ENCODE measurements at regions not wholly inside any gene's neighbourhood (a gene's known extent, or its start where the extent isn't known, plus 50 kb on each side); places are given as distances from the start of the nearest gene placed in this dataset.

DNA sequence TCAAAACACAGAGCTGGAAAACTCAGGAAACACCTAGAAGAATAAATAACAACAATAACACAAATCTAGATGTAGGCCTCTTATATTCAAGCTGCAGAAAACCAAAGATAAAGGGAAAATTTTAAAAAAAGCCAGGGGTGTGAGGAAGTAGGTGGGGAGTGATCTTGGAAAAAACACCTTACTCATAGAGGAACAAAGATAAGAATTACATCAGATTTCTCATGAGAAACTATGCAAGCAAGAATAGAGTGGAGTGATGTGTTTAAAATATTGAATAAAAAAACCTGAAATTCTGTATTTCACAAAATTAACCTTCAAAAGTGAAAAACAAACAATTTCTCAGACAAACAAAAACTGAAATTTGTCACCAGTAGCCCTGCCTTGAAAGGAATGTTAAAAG, 265.5 kb upstream of the RGS18 start:
- Histone ChIP-seq H3K27ac (ENCODE audit: low read depth in 2 of 2, low read length in 2 of 2) (no peak overlapping the region), H3K27me3 (ENCODE audit: control insufficient read depth, insufficient read depth, low read length) (no peaks in the 10 kb centered on the region), H3K4me3 (ENCODE audit: low read length in 3 of 3) (no peak overlapping the region), H3K9me3 (ENCODE audit: control insufficient read depth in 2 of 3, insufficient read depth in 1 of 3, low read length in 3 of 3) (no peaks in the 10 kb centered on the region), H3K9ac (ENCODE audit: low read length in 3 of 3) (no peak overlapping the region), H3K36me3 (ENCODE audit: control insufficient read depth in 2 of 3, insufficient read depth in 3 of 3, low read length in 3 of 3) (no peaks in the 10 kb centered on the region), H3K4me1 (ENCODE audit: control insufficient read depth in 2 of 3, insufficient read depth in 2 of 3, low read depth in 1 of 3, low read length in 3 of 3) (no peaks in the 10 kb centered on the region)
- no peak for FAIRE-seq
- intact Hi-C loops (cut with DNase I): no loop called here
- TF ChIP-seq CTCF (IDR thresholded peaks at IDR 0.05; ENCODE audit: borderline replicate concordance, extremely low read depth, insufficient read depth): no peak
- DNase-seq: no peak

GRCh38 chr1:191895049-191895448, 263.2 kb upstream of the RGS18 start:
- no peaks in the 10 kb centered on the region for H3K9me3 ChIP-seq (ENCODE audit: control insufficient read depth in 2 of 3, insufficient read depth in 1 of 3, low read length in 3 of 3)
- no peak for DNase-seq
- no peaks in the 10 kb centered on the region for H3K4me1 ChIP-seq (ENCODE audit: control insufficient read depth in 2 of 3, insufficient read depth in 2 of 3, low read depth in 1 of 3, low read length in 3 of 3)
- H3K27ac ChIP-seq (ENCODE audit: low read depth in 2 of 2, low read length in 2 of 2): no peak overlapping the region
- H3K4me3 ChIP-seq (ENCODE audit: low read length in 3 of 3): no peak overlapping the region
- intact Hi-C loops (cut with DNase I): no loop called here
- FAIRE-seq: no peak
- H3K27me3 ChIP-seq (ENCODE audit: control insufficient read depth, insufficient read depth, low read length): no peaks in the 10 kb centered on the region
- TF ChIP-seq CTCF (IDR thresholded peaks at IDR 0.05; ENCODE audit: borderline replicate concordance, extremely low read depth, insufficient read depth): no peak
- no peaks in the 10 kb centered on the region for H3K36me3 ChIP-seq (ENCODE audit: control insufficient read depth in 2 of 3, insufficient read depth in 3 of 3, low read length in 3 of 3)
- H3K9ac ChIP-seq (ENCODE audit: low read length in 3 of 3): no peak overlapping the region

DNA sequence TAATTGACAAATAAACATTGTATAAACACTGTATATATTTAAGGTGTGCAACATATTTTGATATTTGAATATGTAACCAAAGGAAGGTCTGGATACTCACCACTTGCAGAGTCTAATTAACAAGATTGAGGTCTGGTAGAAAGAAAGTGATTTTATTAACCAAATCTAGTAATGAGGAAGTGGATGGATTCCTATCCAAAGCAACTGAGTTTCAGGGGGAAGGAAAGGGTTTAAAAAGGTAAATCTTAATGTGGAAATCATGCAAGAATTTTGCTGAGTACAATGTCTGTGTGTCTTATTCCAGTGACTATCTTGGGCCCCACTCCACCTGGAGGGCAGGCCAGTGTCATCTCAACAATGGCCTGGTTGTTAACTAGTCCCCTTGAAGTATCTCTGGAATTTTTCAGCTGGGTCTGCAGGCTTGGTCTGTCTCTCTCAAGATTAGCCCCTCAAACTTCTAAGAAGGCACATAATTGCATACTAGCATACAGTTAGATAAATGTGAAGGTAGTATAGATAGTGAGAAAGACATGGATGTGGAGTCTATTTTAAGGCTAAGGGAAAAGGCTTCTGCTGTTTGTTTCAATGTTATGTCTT, 262.7 kb upstream of the RGS18 start:
- no peak for TF ChIP-seq CTCF (IDR thresholded peaks at IDR 0.05; ENCODE audit: borderline replicate concordance, extremely low read depth, insufficient read depth)
- no peaks in the 10 kb centered on the region for H3K36me3 ChIP-seq (ENCODE audit: control insufficient read depth in 2 of 3, insufficient read depth in 3 of 3, low read length in 3 of 3)
- H3K4me1 ChIP-seq (ENCODE audit: control insufficient read depth in 2 of 3, insufficient read depth in 2 of 3, low read depth in 1 of 3, low read length in 3 of 3): no peaks in the 10 kb centered on the region
- H3K27me3 ChIP-seq (ENCODE audit: control insufficient read depth, insufficient read depth, low read length): no peaks in the 10 kb centered on the region
- no peak overlapping the region for H3K27ac ChIP-seq (ENCODE audit: low read depth in 2 of 2, low read length in 2 of 2)
- H3K9ac ChIP-seq (ENCODE audit: low read length in 3 of 3): no peak overlapping the region
- DNase-seq (no peak), FAIRE-seq (no peak)
- H3K4me3 ChIP-seq (ENCODE audit: low read length in 3 of 3): no peak overlapping the region
- no peaks in the 10 kb centered on the region for H3K9me3 ChIP-seq (ENCODE audit: control insufficient read depth in 2 of 3, insufficient read depth in 1 of 3, low read length in 3 of 3)
- intact Hi-C loops (cut with DNase I): no loop called here

DNA sequence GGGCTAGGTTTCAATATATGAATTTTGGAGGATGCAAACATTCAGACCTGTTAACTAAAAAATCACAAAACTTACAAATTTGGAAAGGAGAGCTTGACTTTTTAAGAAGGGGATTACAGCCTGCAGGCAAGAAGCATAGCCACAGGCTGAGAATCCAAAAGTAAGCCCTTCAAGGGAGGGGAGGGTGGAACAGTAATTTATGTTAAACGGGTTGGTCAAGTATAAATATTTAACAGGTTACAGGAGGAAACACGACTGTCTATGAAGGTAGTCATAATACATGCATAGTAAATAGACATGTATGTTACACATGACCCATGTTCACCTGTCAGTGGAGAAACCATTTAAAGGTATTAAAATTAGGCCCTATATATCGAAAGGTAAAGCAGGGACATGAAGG, 261.1 kb upstream of the RGS18 start:
- Histone ChIP-seq H3K27ac (ENCODE audit: low read depth in 2 of 2, low read length in 2 of 2) (no peak overlapping the region), H3K9ac (ENCODE audit: low read length in 3 of 3) (no peak overlapping the region), H3K9me3 (ENCODE audit: control insufficient read depth in 2 of 3, insufficient read depth in 1 of 3, low read length in 3 of 3) (no peaks in the 10 kb centered on the region), H3K36me3 (ENCODE audit: control insufficient read depth in 2 of 3, insufficient read depth in 3 of 3, low read length in 3 of 3) (no peaks in the 10 kb centered on the region), H3K4me3 (ENCODE audit: low read length in 3 of 3) (no peak overlapping the region), H3K4me1 (ENCODE audit: control insufficient read depth in 2 of 3, insufficient read depth in 2 of 3, low read depth in 1 of 3, low read length in 3 of 3) (no peaks in the 10 kb centered on the region), H3K27me3 (ENCODE audit: control insufficient read depth, insufficient read depth, low read length) (no peaks in the 10 kb centered on the region)
- no peak for FAIRE-seq
- no peak for DNase-seq
- no peak for TF ChIP-seq CTCF (IDR thresholded peaks at IDR 0.05; ENCODE audit: borderline replicate concordance, extremely low read depth, insufficient read depth)
- intact Hi-C loops (cut with DNase I): no loop called here

Data from kidney (tissue), 13 donors.